NCI-H1694 (cell line): ENCODE measurements at regions not wholly inside any gene's neighbourhood (a gene's known extent, or its start where the extent isn't known, plus 50 kb on each side); places are given as distances from the start of the nearest gene placed in this dataset.

ENCODE experiments used
- DNase-seq: peaks from one replicate; lab custom pipeline; 2025; lab: John Stamatoyannopoulos, UW

GRCh38 chr6:12221856-12222255, 68.3 kb upstream of the EDN1 start:
- no peak for DNase-seq

GRCh38 chr6:12222405-12223366, 67.5 kb upstream of the EDN1 start:
- DNase-seq: no peak

- DNase-seq: no peak
Observed at GRCh38 chr6:12223383-12223782, 66.8 kb upstream of the EDN1 start.

GRCh38 chr6:12224251-12224650, 65.9 kb upstream of the EDN1 start:
- no peak for DNase-seq

- no peak for DNase-seq
Observed at GRCh38 chr6:12228447-12229146, 61.6 kb upstream of the EDN1 start.

- DNase-seq: no peak
Observed at GRCh38 chr6:12229332-12229731, 60.8 kb upstream of the EDN1 start.

- no peak for DNase-seq
Observed at GRCh38 chr6:12230523-12230922, 59.6 kb upstream of the EDN1 start.

GRCh38 chr6:12232339-12232738, 57.8 kb upstream of the EDN1 start:
- no peak for DNase-seq

- no peak for DNase-seq
Observed at GRCh38 chr6:12232821-12233220, 57.3 kb upstream of the EDN1 start.

- DNase-seq: peak; percentile 7
Observed at GRCh38 chr6:12233693-12234571, 56.2 kb upstream of the EDN1 start.

GRCh38 chr6:12235341-12235740, 54.8 kb upstream of the EDN1 start:
- DNase-seq: no peak

- no peak for DNase-seq
Observed at GRCh38 chr6:12238219-12238618, 51.9 kb upstream of the EDN1 start.
